ENCODE measurements at regions not wholly inside any gene's neighbourhood (a gene's known extent, or its start where the extent isn't known, plus 50 kb on each side); places are given as distances from the start of the nearest gene placed in this dataset.

- Histone ChIP-seq H3K4me1 (no peaks in the 10 kb centered on the region), H3K27ac (no peak overlapping the region), H3K4me3 (no peak overlapping the region), H3K27me3 (peaks cover 0 to 6% of the 10 kb centered on the region in 2 donors), H3K36me3 (no peaks in the 10 kb centered on the region), H3K9me3 (no peaks in the 10 kb centered on the region)
- DNase-seq (no peak), ATAC-seq (no peak)
- intact Hi-C loops (cut with DNase I) = no loop called here
- TF ChIP-seq CTCF (IDR thresholded peaks at IDR 0.05) (no peak), POLR2A (IDR thresholded peaks at IDR 0.05) (no peak)
- 54% methylated on average over 18 of the region's 18 CpGs for WGBS (ENCODE audit: insufficient coverage, low coverage, low lambda C conversion rate, missing lambda C conversion rate)
Observed at GRCh38 chr16:86299882-86300610, 210.3 kb upstream of the FOXF1 start.

GRCh38 chr16:86300746-86301481 lies 209.4 kb upstream of the FOXF1 start:
- Histone ChIP-seq H3K27ac (peak overlapping the region in 2 of 3 donors; percentile 15 to 63), H3K36me3 (no peaks in the 10 kb centered on the region), H3K27me3 (peaks cover 0 to 6% of the 10 kb centered on the region in 2 donors), H3K4me1 (no peaks in the 10 kb centered on the region), H3K9me3 (no peaks in the 10 kb centered on the region), H3K4me3 (no peak overlapping the region)
- DNase-seq = no peak
- intact Hi-C loops (cut with DNase I) = no loop called here
- ATAC-seq = peak; percentile 42 to 56 (median 50)
- WGBS (ENCODE audit: insufficient coverage, low coverage, low lambda C conversion rate, missing lambda C conversion rate) = 3% methylated on average over 16 of the region's 20 CpGs
- TF ChIP-seq CTCF (IDR thresholded peaks at IDR 0.05) (no peak), POLR2A (IDR thresholded peaks at IDR 0.05) (no peak)

- H3K4me1 ChIP-seq = no peaks in the 10 kb centered on the region
- intact Hi-C loops (cut with DNase I) = no loop called here
- peaks cover 0 to 6% of the 10 kb centered on the region in 2 donors for H3K27me3 ChIP-seq
- H3K9me3 ChIP-seq = no peaks in the 10 kb centered on the region
- H3K27ac ChIP-seq = no peak overlapping the region
- H3K36me3 ChIP-seq = no peaks in the 10 kb centered on the region
- no peak for TF ChIP-seq CTCF (IDR thresholded peaks at IDR 0.05)
- no peak for TF ChIP-seq POLR2A (IDR thresholded peaks at IDR 0.05)
- H3K4me3 ChIP-seq = no peak overlapping the region
- DNase-seq (no peak), ATAC-seq (no peak)
- 60% methylated on average over 11 of the region's 11 CpGs for WGBS (ENCODE audit: insufficient coverage, low coverage, low lambda C conversion rate, missing lambda C conversion rate)
Observed at GRCh38 chr16:86302421-86303109, 207.8 kb upstream of the FOXF1 start.

GRCh38 chr16:86303787-86304678 lies 206.3 kb upstream of the FOXF1 start:
- peak overlapping the region in 2 of 3 donors; percentile 55 to 67 for H3K27ac ChIP-seq
- 34% methylated on average over 10 of the region's 41 CpGs for WGBS (ENCODE audit: insufficient coverage, low coverage, low lambda C conversion rate, missing lambda C conversion rate)
- H3K27me3 ChIP-seq = peaks cover 0 to 2% of the 10 kb centered on the region in 2 donors
- no peaks in the 10 kb centered on the region for H3K36me3 ChIP-seq
- TF ChIP-seq CTCF (IDR thresholded peaks at IDR 0.05) (no peak), POLR2A (IDR thresholded peaks at IDR 0.05) (no peak)
- H3K9me3 ChIP-seq = no peaks in the 10 kb centered on the region
- H3K4me3 ChIP-seq = no peak overlapping the region
- no peaks in the 10 kb centered on the region for H3K4me1 ChIP-seq
- DNase-seq (peak in 1 of 3 donors; percentile 24), ATAC-seq (peak; percentile 52 to 65 (median 59))
- intact Hi-C loops (cut with DNase I) = no loop called here
